Ecto neural progenitor cell (in vitro differentiated cells): ENCODE measurements at regions not wholly inside any gene's neighbourhood (a gene's known extent, or its start where the extent isn't known, plus 50 kb on each side); places are given as distances from the start of the nearest gene placed in this dataset.
"Not testable (repeated sequence)": the region's sequence is repeated elsewhere in the genome, so short reads cannot be mapped to it uniquely, and the experiment has no call there.

ENCODE experiments used
- DNase-seq: peaks from one replicate; pipeline ENCODE4 v3.0.0-alpha.2; 2018; ENCODE audit warnings: low spot score

DNA sequence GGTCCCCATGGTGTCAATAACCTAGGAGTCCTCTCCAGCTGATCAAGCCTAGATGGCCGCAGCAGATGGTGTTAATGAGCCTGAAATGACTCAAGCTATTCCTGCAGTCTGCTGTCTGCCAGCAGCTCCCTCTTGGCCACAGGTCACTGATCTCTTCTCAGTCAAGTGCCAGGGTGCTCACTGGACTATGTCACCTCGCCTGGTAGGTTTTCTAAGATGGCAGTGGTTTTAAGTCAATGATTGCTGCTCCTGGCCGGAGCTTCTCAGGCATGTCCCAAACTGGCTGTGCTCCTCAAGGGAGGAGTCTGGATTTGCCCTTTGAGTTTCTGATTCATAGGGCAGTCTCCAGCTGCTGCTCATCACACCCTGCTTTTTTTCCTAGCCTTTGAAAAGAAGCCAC is 58.6 kb upstream of the SHISA6 start:
- DNase-seq = no peak

DNA sequence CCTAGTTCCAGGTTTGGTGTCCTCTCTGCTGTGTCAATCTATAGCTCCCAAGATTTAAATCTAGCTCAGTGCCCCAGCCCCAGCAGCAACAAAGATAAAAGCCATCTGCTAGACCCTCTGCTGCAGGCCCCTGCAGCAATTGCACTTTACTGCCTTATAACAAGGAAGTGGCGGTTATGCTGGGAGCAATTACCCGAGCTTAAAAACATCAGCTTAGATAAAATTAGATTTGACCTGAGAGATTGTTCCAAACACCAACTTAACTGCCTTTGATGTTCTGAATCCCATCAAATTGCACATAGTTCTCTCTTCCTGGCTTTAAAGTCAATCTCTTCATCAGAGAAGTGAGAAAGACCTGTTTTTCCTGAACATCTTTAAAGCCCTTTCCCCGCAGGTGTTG is 62.4 kb upstream of the SHISA6 start:
- no peak for DNase-seq

DNA sequence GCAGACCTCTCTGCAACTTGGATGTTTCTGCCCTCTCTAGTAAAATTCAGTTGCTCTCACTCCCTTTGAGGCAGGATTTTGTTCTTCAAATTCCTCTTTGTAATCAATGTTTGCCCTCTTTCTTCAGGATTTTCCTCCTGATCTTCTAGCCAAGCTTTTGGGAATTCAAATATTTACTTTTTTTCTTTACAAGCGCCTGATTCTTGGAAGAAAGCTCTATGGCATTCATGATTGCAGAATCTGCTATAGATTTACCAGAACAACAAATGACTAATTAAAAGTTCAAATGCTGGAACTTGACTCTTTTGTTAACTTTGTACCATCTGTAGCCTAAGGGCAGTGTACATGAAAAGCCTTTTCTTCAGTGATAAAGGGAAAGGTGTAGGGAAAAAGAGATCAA is 63.7 kb upstream of the SHISA6 start:
- no peak for DNase-seq

DNA sequence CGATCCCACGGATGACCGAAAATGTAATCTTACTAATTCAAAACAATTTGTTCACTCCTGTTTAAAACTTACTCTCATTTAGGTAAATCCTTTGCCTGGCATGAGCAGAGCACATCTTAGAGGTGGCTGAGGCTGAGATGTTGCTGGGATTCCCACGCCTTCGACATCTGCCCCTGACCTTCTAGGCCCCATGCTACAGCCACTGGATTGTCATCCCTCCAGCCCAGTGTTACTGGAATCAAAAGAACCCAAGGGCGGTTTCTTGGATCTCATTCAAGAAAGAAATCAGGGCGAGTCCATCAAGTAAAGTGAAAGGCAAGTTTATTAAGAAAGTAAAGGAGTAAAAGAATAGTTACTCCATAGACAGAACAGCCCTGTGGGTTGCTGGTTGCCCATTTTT is 64.5 kb upstream of the SHISA6 start:
- no peak for DNase-seq

DNA sequence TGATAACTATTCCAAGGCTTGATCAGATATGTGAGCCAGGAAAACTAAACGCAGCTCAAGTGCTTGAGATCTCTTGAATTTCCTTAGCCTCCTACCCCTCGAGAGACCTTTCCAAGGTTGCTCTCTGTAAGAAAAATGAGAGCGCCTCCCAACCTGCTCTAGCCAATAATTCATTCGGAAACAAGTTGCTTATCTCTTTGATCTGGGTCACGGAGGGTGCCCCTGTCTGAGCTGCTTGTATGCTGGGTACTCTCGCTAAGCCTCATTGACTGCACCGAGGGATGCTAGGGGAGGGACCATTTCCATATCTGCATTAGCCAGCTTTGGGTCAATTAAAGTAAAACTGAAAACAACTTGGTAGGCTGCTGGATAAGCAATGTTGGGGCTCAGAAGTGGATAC is 70.1 kb upstream of the SHISA6 start:
- DNase-seq = no peak

DNA sequence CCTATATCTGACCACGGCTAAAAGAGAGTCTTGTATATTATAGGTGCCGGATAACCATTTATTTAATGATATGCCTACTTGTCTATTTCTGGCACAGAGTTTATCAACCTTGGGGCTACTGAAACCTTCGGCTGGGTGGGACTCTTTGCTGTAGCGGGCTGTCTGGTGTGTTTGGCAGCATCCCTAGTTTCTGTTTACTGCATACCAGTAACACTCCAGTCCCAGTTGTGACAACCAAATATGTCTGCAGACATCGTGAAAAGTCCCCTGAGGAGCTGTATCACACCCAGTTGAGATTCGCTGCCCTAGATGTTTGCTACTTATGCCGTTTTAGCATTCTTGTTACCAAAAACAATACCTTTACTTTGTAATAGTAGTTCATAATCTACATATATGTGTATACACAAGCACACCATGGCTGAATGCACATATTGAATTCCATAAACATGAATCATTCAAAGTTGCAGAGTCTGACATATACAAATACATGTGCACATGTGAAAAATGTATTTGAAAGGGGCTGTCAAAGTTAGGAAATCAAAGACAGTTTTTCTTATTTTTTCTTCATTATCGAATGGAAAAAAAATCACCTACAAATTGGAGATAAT is 89.1 kb upstream of the SHISA6 start:
- DNase-seq = no peak

DNA sequence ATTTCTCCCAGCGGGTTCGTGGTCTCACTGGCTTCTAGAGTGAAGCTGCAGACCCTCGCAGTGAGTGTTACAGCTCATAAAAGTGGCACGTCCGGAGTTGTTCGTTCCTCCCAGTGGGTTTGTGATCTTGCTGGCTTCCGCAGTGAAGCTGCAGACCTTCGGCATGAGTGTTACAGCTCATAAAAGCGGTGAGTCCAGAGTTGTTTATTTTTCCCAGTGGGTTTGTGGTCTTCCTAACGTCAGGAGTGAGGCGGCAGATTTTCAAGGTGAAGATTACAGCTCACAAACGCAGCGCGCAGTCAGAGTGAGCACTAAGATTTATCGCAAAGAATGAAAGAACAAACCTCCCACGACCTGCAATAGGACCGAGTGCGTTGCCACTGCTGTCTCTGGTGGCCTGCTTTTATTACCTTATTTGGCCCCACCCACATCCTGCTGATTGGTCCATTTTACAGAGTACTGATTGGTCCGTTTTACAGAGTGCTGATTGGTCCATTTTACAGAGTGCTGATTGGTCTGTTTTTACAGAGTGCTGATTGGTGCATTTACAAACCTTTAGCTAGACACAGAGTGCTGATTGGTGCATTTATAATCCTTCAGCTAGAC is 90.0 kb upstream of the SHISA6 start:
- DNase-seq = not testable (repeated sequence)

DNA sequence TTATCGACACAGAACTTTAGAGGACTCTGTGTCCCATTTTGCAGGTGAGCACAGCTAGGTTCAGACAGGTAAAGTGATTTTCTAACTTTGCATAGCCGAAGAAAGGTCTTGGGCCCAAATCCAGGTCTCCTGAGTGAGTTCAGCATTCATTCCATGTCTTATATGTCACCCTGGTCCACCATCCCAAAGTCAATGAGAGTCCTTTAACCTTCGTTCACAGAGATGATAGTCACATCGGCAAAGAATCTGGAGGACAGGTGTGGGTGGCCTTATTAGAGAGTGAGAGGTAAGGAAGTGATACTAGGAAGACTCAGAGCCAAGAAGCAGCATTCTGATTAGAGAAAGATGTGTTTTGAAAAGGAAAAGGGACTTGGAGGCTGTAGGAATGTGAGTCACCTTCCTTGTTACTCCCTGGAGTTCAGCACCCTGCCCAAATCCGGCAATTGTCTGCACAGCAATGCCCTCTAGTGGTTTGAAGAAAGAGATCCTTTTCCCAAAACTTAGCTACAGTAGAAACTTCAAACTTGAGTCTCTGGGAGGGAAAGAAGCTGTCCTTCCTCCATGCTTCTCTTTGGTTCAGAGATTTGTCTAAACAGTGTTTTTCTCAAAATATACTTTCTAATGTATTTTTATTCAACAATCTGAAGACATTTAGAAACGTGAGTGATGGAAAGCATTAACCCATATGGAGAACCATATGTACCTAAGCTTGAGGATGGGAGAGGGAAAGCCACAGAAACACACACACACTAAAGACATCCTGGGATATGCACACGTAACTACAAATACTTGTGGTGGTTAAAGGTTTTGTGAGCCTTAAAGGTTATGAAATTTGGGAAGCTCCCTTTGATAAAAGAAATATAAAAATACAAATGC is 96.4 kb upstream of the SHISA6 start:
- peak; percentile 64 for DNase-seq

DNA sequence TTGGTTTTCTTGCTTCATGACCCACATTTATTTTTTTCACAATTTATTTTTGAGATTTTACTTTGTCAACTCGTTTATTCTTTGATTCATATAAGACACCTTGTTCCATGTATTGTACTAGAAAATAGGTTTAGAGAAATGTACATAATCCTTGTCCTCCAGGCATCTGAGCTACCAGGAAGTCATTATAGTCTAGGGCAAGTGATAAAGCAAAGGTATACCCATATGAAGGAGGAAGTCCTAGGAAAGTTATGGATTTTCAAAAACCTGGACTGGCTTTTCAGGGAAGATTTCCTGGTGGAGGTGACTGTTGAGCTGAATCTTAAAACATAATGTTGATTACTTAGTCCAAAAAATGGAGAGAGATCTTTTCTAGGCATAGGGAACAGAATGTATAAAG is 98.8 kb upstream of the SHISA6 start:
- no peak for DNase-seq

DNA sequence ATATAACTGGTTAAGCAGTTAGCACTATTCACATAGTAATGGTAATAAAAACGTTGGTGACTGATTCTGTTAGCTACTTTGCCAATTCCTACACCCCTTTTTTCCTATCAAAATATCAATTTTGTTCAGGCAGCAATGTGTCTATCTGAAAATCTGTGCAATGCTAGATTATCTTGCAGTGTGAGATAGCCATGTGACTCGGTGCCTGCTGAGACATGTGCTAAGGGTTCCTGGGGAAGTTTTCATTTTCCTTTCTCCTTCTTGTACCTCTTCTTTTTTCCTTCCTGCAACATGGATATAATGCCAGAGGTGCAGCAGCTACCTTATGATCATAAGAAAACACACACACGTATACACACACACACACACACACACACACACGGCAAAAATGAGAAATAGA is 100.5 kb upstream of the SHISA6 start:
- DNase-seq = no peak

DNA sequence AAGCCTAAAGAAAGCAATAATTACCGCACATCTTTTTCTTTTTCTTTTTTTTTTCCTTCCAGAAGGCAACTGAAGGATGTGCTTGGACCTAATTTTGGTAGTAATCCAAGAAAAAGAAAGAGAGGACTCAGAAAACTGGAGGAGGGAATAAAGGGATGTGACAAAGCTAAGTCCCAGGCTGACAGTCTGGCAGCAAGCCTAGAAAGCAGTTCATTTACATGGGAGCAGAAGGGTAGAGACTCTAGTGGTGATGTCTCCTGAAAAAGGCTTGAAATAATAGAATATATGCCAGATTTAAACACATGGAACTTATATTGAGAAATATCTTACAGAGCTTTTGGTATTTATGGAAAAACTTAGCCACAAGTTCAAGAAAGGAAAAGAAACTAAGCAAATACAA is 101.0 kb upstream of the SHISA6 start:
- DNase-seq = no peak

DNA sequence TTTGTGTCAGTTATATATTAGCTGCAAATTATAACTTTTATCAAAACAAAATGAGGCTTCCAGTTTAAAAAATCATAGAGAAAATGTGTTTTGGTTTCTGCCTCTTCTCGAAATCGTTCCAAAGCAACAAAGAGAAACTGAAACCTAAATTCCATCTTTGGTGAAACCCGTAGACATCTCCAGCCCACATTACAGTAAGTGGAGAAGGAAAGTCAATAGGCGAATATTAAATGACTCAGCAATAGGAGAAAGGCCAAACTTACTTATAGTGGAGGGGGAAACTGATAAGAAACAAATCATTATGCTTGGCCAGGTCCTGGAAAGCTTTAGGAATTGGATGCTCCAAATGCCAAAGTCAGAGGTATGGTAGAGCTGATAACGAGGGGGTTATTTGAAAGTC is 103.0 kb upstream of the SHISA6 start:
- DNase-seq = no peak

DNA sequence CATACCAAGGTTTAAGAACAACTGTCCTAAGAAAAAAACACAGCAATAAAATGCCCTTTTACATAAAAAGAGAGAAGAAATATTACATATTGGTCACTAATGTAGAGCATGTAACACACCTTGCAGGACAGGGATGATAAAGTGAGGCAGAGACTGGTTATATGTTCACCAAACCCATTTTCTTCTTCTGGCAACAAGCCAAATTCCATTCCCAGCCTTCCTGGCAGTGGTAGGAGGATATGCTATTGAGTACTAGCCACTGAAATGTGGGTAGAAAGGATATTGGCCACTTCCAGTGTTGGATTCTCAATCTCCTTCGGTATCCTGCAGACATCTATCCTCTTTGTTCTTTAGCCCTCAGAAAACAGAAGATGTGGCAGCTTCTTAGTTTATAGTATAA is 105.2 kb upstream of the SHISA6 start:
- DNase-seq = no peak

DNA sequence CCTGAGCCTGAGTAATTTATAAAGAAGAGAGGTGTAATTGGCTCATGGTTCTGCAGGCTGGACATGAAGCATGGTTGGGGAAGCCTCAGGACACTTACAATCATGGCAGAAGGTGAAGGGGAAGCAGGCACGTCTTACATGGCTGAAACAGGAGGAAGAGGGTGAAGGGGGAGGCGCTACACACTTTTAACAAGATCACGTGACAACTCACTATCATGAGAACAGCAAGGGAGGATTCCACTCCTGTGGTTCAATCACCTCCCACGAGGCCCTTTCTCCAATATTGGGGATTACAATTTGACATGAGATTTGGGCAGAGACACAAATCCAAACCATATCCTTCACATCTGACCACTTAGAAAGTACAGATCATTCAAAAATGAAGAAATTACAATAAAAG is 110.6 kb upstream of the SHISA6 start:
- DNase-seq = no peak

DNA sequence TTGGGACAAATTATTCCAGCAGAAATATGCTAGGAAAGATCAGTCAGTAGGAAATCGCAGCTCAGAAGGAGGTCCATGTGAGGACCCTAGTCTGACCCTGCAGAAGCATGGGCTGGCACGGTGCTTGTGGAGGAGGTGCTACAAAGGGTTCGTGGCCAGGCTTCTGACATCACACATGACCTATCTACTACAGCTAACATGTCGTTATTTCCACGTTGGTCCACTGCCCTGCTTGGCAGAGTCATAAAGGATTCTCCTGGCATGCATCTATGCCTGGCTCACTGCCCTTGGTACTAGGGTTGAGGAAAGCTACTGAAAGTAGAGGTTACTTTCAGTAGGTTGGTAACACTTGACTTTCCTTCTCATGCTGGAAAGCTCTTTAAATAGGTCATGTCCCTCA is 118.1 kb upstream of the SHISA6 start:
- no peak for DNase-seq

DNA sequence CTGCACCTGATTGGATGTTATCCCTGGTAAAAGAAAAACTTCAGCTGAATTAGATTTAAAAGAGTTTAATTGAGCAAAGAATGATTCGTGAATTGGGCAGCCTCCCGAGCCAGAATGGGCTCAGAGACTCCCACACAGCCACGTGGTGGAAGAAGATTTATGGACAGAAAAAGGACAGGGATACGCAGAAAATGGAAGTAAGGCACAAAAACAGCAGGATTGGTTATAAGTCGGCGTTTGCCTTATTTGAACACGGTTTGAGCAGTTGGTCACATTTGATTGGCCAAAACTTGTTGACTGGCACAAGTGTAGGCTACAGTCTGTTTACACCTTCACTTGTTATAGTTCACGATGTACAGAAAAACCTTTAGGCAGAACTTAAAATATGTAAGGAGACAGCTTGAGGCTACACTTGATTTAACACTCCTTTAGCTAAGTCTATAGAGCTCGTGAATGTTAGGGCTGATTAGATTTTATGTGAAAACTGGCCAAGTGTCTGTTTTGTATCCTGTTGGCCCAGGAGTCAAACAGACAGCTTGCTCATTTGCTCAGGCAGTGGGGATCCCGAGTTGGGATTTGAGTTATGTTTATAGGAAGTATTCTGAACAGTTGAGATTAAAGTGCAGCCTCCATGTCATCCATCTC is 119.5 kb upstream of the SHISA6 start:
- no peak for DNase-seq

DNA sequence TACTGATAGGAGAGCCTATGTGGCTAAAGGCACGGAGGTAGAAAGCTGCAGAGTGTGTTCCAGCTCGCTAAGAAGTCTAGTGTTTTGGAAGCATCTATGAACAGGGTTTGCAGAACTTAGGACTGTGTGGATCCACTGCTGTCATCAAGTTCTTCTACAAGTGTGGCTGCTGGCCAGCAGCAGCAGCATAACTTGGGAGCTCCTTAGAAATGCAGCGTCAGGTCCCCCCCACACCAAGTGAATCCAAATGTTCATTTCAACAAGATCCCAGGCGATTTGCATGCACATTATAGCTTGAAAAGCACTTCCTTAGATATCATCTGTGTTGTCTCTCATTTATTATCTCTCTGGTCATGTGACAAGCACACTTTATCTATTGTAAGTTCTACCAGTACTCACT is 131.9 kb upstream of the SHISA6 start:
- no peak for DNase-seq

DNA sequence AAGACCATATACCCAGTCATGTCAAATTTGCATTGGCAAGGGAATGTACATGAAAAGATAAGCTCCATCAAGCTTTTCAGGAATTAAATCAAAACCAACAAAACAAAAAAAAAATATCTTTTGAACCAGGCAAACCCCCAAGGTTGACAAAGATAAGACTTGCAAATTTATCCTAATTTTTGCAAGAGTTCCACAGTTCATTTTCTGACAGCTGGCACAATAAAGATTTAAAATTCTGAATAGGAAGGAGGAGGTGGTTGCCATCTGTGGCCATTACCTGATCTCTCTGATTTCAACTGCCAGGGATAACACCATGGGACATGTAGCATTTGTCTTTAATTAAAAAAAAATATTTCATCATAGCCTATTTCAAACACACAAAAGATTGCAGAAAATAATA is 135.9 kb upstream of the SHISA6 start:
- DNase-seq = no peak

DNA sequence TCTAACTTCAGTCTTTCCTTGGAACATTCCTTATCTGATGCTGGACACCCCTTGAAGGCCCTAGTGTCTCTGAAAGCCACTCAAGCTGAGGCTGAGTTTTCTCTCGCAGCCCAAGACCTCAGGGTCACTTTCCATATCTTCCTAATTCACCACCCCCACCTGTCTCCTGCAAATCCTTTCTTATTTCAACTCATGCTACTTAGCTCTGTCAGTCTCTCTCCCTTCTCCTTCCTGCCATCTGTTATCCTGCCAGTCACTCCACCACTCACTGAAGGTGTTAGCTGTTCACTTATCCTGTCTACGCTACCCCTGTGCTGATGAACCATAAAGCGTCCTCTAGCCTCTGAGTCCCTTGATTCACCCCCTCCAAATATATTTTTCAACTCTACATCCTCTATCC is 143.9 kb upstream of the SHISA6 start:
- DNase-seq = no peak

DNA sequence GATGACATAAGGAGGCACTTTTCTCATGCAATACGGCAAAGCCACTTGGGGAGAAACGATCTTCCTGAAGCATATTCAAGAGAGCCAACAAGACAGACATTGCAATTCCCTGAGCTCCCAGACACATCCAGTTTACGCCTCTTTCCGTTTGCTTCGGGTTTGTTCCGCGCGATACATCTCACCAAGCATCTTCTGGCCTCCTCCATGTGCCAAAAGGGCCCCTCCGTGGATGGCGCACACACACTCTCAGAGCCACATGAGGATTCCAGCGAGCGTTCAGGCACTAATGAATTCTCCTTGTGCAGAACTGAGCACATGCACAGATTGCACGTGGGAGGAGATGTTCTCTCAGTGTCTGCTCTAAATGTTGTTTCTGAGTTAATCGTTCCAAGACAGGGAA is 146.7 kb upstream of the SHISA6 start:
- no peak for DNase-seq

DNA sequence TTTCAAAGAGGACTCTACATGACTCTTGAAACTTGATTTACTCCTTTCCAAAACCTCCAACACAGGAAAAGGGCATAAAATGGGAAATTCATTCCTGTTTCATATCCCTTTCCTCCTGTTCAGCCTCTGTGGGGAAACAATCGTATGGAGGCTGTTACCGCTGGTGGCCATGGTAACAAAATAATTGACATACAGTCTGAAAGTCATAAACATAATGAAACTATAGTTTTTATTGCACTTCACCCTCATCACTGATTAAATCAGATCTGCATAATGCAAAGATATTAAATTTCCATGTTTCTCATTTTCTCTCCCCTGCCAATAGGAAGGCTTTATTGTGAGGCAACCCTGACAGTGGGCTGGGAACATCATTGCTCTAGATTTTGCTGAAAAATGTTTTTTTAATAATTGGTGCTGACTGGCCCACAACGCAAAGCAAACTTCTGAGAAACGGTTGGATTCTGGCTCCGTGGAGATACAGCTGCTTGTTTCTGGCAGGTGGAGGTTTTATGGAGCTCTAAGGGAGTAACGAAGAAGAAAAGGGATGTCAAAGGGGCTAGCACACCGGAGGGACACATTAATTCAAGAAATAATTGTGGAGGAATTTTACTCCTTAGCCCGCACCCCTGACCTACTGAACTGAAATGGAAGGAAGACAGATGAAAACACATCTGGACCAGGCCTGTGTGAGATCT is 154.2 kb upstream of the SHISA6 start:
- DNase-seq = no peak

DNA sequence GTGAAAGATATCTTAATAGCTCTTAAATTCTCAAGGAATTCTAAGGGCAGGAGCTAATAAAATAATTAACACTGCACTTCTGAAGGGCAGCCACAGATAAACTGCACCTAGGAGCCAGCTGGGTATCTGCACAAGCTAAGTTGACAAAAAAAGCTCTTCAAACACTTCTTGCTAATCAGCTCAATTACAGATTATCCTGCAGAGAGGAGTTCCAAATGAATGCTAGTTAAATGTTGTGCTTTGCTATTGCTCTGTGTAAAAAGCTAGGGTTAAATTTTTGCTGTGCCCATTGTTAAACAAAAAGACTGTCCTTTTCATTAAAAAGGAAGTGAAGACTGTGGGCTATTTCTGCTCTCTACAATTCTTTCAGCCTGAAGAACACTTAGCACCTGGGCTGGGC is 158.5 kb upstream of the SHISA6 start:
- no peak for DNase-seq
